Smooth muscle cell (in vitro differentiated cells): ENCODE measurements at regions not wholly inside any gene's neighbourhood (a gene's known extent, or its start where the extent isn't known, plus 50 kb on each side); places are given as distances from the start of the nearest gene placed in this dataset.

Experiments used
- DNase-seq: peaks from one replicate; lab custom pipeline; 2025; ENCODE audit not compliant: unreplicated experiment; lab: John Stamatoyannopoulos, UW
- H2AFZ ChIP-seq: fragments of 200-600 bp; sonication (generic); 2 replicates; pipeline ENCODE4 v1.6.0; 2016; ENCODE audit warnings: antibody characterized with exemption, low read depth, mild to moderate bottlenecking
- H3F3A ChIP-seq: fragments of 200-600 bp; sonication (generic); 2 replicates; pipeline ENCODE4 v1.6.0; 2017; ENCODE audit warnings: antibody characterized with exemption, low read depth
- H3K27ac ChIP-seq: fragments of 200-600 bp; sonication (generic); 2 replicates; pipeline ENCODE4 v1.5.1; 2016; ENCODE audit warnings: low read depth, mild to moderate bottlenecking
- H3K27me3 ChIP-seq: fragments of 200-600 bp; sonication (generic); 2 replicates; pipeline ENCODE4 v1.6.1; 2016; ENCODE audit warnings: low read depth, mild to moderate bottlenecking
- H3K36me3 ChIP-seq: fragments of 200-600 bp; sonication (generic); 2 replicates; pipeline ENCODE4 v1.5.1; 2016; ENCODE audit warnings: low read depth
- H3K4me1 ChIP-seq: fragments of 200-600 bp; sonication (generic); 2 replicates; pipeline ENCODE4 v1.5.1; 2016; ENCODE audit warnings: low read depth
- H3K4me2 ChIP-seq: fragments of 200-600 bp; sonication (generic); 2 replicates; pipeline ENCODE4 v1.6.0; 2016; ENCODE audit warnings: mild to moderate bottlenecking
- H3K4me3 ChIP-seq: fragments of 200-600 bp; sonication (generic); 2 replicates; pipeline ENCODE4 v1.5.1; 2016; ENCODE audit warnings: mild to moderate bottlenecking
- H3K79me2 ChIP-seq: fragments of 200-600 bp; sonication (generic); 2 replicates; pipeline ENCODE4 v1.6.0; 2016; ENCODE audit warnings: low read depth, mild to moderate bottlenecking
- H3K9ac ChIP-seq: fragments of 200-600 bp; sonication (generic); 2 replicates; pipeline ENCODE4 v1.6.0; 2016; ENCODE audit warnings: low read depth
- H3K9me3 ChIP-seq: fragments of 200-600 bp; sonication (generic); replicated peaks from 2 replicates; pipeline ENCODE4 v1.5.1; 2016; ENCODE audit warnings: low read depth
- H4K20me1 ChIP-seq: fragments of 200-600 bp; sonication (generic); 2 replicates; pipeline ENCODE4 v1.6.0; 2016; ENCODE audit warnings: low read depth
- WGBS: methylation state at CpG from one replicate; pipeline ENCODE4 v1.1.7; 2016; ENCODE audit warnings: low lambda C conversion rate; 5-methylcytosine and 5-hydroxymethylcytosine counted together
- TF ChIP-seq, protein P1 (sequence below): fragments of 200-600 bp; sonication (generic); IDR thresholded peaks from 2 replicates; pipeline ENCODE4 v1.5.1; 2017; ENCODE audit warnings: borderline replicate concordance, mild to moderate bottlenecking, antibody characterized with exemption; ENCODE audit not compliant: insufficient read depth, poor library complexity, severe bottlenecking

DNA sequence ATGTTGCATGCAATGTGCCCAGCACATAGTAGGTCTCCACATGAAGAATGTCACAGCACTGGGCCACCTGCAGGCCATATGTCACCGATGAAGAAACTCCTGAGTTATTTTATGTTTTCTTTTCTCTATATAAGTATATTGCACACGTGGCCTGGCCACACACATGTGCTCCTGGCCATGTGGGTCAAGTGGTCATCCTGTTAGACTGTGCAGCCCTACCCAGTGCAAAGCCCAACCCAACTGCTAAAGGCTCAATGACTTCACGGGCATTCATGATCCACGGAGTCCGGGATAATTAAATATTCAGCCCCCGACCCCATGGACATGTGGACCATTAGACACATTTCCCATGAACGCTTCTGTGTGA is 163.2 kb downstream of the TEX29 start:
- no peaks in the 10 kb centered on the region for H3K4me1 ChIP-seq
- no peak overlapping the region for H3K4me3 ChIP-seq
- no peaks in the 10 kb centered on the region for H3K36me3 ChIP-seq
- 93% methylated on average over 7 of the region's 7 CpGs for WGBS
- H4K20me1 ChIP-seq = no peaks in the 10 kb centered on the region
- H3K79me2 ChIP-seq = no peaks in the 10 kb centered on the region
- no peak for DNase-seq
- no peaks in the 10 kb centered on the region for H3F3A ChIP-seq
- TF ChIP-seq, protein P1, sequence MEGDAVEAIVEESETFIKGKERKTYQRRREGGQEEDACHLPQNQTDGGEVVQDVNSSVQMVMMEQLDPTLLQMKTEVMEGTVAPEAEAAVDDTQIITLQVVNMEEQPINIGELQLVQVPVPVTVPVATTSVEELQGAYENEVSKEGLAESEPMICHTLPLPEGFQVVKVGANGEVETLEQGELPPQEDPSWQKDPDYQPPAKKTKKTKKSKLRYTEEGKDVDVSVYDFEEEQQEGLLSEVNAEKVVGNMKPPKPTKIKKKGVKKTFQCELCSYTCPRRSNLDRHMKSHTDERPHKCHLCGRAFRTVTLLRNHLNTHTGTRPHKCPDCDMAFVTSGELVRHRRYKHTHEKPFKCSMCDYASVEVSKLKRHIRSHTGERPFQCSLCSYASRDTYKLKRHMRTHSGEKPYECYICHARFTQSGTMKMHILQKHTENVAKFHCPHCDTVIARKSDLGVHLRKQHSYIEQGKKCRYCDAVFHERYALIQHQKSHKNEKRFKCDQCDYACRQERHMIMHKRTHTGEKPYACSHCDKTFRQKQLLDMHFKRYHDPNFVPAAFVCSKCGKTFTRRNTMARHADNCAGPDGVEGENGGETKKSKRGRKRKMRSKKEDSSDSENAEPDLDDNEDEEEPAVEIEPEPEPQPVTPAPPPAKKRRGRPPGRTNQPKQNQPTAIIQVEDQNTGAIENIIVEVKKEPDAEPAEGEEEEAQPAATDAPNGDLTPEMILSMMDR = no peak
- H3K9me3 ChIP-seq = peaks cover 6% of the 10 kb centered on the region
- H3K4me2 ChIP-seq = no peak overlapping the region
- no peak overlapping the region for H2AFZ ChIP-seq
- no peak overlapping the region for H3K9ac ChIP-seq
- no peaks in the 10 kb centered on the region for H3K27me3 ChIP-seq
- no peak overlapping the region for H3K27ac ChIP-seq

DNA sequence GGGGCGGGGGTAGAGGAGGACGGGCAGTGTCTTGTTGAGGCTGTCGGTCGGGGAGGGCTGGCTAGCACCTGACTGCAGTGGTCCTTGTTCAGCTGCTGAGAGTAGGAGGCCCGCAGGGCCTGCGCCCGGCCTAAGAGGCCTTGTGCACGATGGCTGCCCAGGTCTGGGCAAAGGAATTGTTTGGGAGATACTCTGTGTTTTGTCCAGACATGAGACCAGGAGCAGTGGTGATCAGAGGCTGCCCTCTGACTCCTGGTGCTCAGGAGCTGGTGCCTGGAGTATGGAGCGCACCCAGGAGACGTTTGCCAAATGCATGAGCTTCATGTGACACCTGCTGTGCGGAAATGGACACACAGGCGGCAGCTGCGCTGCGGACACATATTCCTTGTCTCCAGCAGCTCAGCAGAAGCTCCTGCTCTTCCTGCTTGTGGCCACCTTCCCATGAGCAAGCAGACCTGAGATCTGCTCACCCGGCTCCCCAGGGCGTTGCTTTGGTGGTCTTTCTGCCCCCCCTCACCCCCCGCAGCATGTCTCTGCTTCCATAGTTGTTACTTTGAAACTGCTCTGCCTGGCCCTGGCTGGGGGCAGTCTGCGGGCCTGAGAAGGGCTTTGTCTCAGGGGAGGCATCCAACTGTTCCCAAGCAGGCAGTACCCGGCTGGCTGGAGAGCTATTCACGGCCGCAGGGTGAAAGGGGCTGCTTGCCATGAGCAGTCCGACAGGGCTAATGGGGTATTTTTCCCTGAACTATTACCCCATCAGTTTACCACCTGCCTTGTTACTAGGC is 163.9 kb downstream of the TEX29 start:
- Histone ChIP-seq H3K27me3 (no peaks in the 10 kb centered on the region), H3K36me3 (no peaks in the 10 kb centered on the region), H3K4me1 (no peaks in the 10 kb centered on the region), H3K4me3 (no peak overlapping the region), H3K9me3 (peaks cover 6% of the 10 kb centered on the region), H4K20me1 (no peaks in the 10 kb centered on the region), H2AFZ (no peak overlapping the region), H3K79me2 (no peaks in the 10 kb centered on the region), H3K27ac (no peak overlapping the region), H3F3A (no peaks in the 10 kb centered on the region), H3K4me2 (no peak overlapping the region), H3K9ac (no peak overlapping the region)
- WGBS = 85% methylated on average over 22 of the region's 22 CpGs
- no peak for DNase-seq
- TF ChIP-seq, protein P1 = no peak

DNA sequence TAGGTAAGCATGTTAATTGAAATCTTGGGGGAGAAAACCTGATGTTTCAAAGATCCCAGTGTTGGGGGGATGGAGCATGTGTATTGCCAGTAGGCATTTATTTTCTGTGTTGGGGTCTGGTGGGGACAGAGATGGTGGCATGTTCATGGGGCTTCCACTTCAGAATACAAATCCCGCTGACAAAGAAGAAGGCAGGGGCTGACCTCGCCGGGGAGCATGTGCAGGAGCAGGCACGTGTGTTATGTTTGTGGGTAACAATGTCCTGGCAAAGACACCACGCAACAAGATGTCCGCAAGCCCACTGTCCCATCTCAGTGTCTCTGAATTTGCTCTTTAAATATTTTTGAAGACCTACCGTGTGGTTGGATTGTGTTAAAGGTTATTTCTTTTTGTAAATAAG is 164.5 kb downstream of the TEX29 start:
- no peak overlapping the region for H3K4me2 ChIP-seq
- H3K27ac ChIP-seq = no peak overlapping the region
- H3K4me3 ChIP-seq = no peak overlapping the region
- TF ChIP-seq, protein P1 = no peak
- WGBS = 93% methylated on average over 7 of the region's 7 CpGs
- H3K27me3 ChIP-seq = no peaks in the 10 kb centered on the region
- H3K79me2 ChIP-seq = no peaks in the 10 kb centered on the region
- no peak overlapping the region for H3K9ac ChIP-seq
- DNase-seq = no peak
- no peaks in the 10 kb centered on the region for H3K36me3 ChIP-seq
- H3K4me1 ChIP-seq = no peaks in the 10 kb centered on the region
- H4K20me1 ChIP-seq = no peaks in the 10 kb centered on the region
- peaks cover 6% of the 10 kb centered on the region for H3K9me3 ChIP-seq
- H3F3A ChIP-seq = no peaks in the 10 kb centered on the region
- H2AFZ ChIP-seq = no peak overlapping the region

DNA sequence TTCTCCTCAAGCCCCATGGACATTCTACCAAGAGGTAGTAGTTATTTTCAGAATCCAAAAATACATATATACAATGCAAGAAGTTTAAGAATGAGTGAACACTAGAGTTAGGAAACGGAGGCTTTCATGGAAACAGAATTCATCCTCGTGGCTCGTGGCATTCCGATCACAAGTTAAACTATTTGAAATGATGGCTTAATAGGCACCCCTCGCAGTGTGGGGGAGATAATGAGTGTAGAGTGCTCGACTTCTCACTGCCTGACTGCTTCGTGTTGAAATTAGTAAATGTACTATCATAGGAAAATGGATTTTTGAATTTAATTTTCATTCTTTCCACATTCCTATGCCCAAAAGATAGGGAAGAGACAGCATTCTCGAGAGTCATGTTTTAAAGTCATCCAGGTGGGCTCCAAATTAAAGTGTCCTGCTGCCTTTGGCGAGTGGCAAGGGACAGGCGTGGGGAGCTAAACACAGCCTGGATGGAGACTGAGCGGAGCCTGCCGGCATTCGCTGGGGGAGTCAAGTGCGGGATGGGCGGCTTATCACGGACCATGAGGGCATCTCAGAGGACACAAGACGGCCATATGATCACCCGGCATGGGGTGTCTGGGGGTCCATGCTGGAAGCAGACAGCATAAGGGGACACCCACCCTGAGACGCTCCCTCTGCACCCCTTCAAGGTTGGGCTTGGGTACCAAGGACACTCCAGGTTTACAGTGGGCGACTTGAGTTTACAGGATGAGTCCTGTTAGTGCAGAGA is 165.2 kb downstream of the TEX29 start:
- Histone ChIP-seq H2AFZ (no peak overlapping the region), H3K4me2 (no peak overlapping the region), H3K9ac (no peak overlapping the region), H3K79me2 (no peaks in the 10 kb centered on the region), H3K27me3 (no peaks in the 10 kb centered on the region), H3F3A (no peaks in the 10 kb centered on the region), H3K36me3 (no peaks in the 10 kb centered on the region), H3K27ac (no peak overlapping the region), H3K4me3 (no peak overlapping the region), H4K20me1 (no peaks in the 10 kb centered on the region), H3K9me3 (peaks cover 6% of the 10 kb centered on the region), H3K4me1 (no peaks in the 10 kb centered on the region)
- no peak for DNase-seq
- TF ChIP-seq, protein P1 = no peak
- WGBS = 91% methylated on average over 20 of the region's 20 CpGs
